Hypothalamus (tissue), 51 donors: ENCODE measurements at regions not wholly inside any gene's neighbourhood (a gene's known extent, or its start where the extent isn't known, plus 50 kb on each side); places are given as distances from the start of the nearest gene placed in this dataset.
"Not testable (repeated sequence)": the region's sequence is repeated elsewhere in the genome, so short reads cannot be mapped to it uniquely, and the experiment has no call there.

Experiments used
- DNase-seq, 51 donors: peaks; one replicate each; lab custom pipeline; 2025; lab: John Stamatoyannopoulos, UW

GRCh38 chr2:235430366-235431083 is 63.3 kb upstream of the AGAP1 start:
- no peak for DNase-seq

- DNase-seq = peak in 9 of 51 donors; percentile 9 to 43 (median 20)
Measured at GRCh38 chr2:235432741-235433520, 60.9 kb upstream of the AGAP1 start.

DNA sequence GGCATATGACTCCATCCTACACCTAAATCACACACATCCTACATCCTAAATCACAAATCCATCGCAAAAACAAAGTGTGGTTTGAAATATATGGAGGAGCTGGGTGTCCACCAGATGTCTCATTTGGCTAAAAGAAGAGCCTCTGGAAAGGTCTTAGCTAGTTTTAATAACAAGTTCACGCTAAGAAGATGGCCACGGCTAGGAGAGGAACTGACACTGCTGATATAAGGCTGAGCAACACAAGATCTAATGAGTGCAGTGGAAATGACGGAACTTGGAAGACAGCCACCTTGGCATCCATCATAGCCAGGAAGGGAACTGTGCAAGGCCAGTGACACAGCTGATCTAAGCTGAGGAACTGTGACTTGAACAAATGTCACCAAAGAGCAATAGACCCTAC is 60.0 kb upstream of the AGAP1 start:
- peak in 32 of 51 donors; percentile 8 to 69 (median 34) for DNase-seq

DNA sequence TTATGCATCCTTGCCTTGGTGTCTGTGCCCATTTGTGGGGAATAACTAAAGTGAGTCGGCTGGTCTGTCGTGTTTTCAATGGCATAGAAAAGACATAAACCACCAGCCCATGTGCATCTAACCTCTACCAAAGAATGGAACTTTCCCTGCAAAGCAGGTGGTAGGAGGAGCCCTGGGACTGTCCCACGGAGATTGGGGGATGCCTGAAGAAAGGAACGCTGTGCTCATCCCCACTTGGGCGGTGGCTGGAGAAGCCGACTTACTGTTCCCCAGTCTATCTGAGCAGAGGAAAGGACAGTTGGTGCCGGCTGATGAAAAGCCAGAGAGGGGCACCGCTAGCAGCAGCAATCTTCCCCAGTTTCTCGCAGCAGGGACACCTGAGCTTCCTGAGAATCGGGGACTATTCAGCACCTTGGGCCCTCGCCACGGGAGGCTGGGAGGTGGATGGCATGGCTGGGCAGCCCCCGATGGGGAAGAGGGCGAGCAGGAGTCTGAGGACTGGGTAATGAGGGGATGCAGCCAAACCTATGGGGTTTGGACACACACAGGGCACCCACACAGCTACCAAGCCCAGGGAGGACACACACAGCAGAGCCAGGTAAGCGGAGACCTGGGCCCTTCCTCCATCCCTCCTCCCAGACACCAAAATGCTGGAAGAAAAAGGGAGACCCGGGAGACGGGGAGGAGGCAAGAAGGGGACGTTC is 53.7 kb upstream of the AGAP1 start:
- no peak for DNase-seq

DNA sequence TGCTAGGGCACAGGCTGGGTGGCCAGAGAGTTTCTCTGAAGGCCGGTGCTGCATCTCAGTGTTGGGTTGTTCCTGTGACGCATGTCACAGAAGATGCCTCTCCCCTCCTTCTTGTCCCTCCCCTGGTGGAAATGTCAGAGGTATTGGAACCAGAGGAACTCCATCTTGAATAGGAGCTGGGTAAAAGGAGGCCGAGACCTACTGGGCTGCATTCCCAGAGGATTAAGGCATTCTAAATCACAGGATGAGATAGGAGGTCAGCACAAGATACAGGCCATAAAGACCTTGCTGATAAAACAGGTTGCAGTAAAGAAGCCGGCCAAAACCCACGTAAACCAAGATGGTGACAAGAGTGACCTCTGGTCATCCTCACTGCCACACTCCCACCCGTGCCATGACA is 50.3 kb upstream of the AGAP1 start:
- not testable (repeated sequence) for DNase-seq
